Stimulated activated CD8-positive, alpha-beta memory T cell treated with anti-CD3 and anti-CD28 coated beads, Interleukin-7, amount 100 ng/mL, for 48 hours (primary cell): ENCODE measurements at regions not wholly inside any gene's neighbourhood (a gene's known extent, or its start where the extent isn't known, plus 50 kb on each side); places are given as distances from the start of the nearest gene placed in this dataset.

ENCODE experiments used
- DNase-seq, 2 donors: peaks; one replicate each; pipeline ENCODE4 v3.0.0-alpha.2; 2020; ENCODE audit warnings: low read depth in 1 of 2; ENCODE audit errors: extremely low read depth in 1 of 2

GRCh38 chr12:31868965-31869364, 90.2 kb upstream of the RESF1 start:
- DNase-seq = no peak

- no peak for DNase-seq
Measured at GRCh38 chr12:31867292-31867691, 91.9 kb upstream of the RESF1 start.

- no peak for DNase-seq
Measured at GRCh38 chr12:31866523-31866922, 92.7 kb upstream of the RESF1 start.

GRCh38 chr12:31865023-31865422, 94.2 kb upstream of the RESF1 start:
- no peak for DNase-seq

- no peak for DNase-seq
Measured at GRCh38 chr12:31861360-31861759, 97.9 kb upstream of the RESF1 start.

- DNase-seq = no peak
Measured at GRCh38 chr12:31860401-31860800, 98.8 kb upstream of the RESF1 start.

- no peak for DNase-seq
Measured at GRCh38 chr12:31859232-31859977, 99.8 kb upstream of the RESF1 start.

- no peak for DNase-seq
Measured at GRCh38 chr12:31855427-31855826, 103.8 kb upstream of the RESF1 start.

- DNase-seq = no peak
Measured at GRCh38 chr12:31853977-31854376, 105.2 kb upstream of the RESF1 start.

GRCh38 chr12:31853520-31853919, 105.7 kb upstream of the RESF1 start:
- no peak for DNase-seq

GRCh38 chr12:31850268-31850667, 108.9 kb upstream of the RESF1 start:
- no peak for DNase-seq

GRCh38 chr12:31849090-31849687, 110.0 kb upstream of the RESF1 start:
- no peak for DNase-seq

GRCh38 chr12:31846405-31846804, 112.8 kb upstream of the RESF1 start:
- no peak for DNase-seq

GRCh38 chr12:31845613-31846322, 113.4 kb upstream of the RESF1 start:
- DNase-seq = no peak

GRCh38 chr12:31843398-31844095, 114.7 kb upstream of the AMN1 start:
- no peak for DNase-seq

- no peak for DNase-seq
Measured at GRCh38 chr12:31837913-31838312, 109.1 kb upstream of the AMN1 start.

GRCh38 chr12:31835276-31835882, 106.6 kb upstream of the AMN1 start:
- DNase-seq = no peak

GRCh38 chr12:31834150-31834549, 105.3 kb upstream of the AMN1 start:
- no peak for DNase-seq

- DNase-seq = peak in 1 of 2 donors; percentile 10
Measured at GRCh38 chr12:31832740-31833729, 104.2 kb upstream of the AMN1 start.

GRCh38 chr12:31828071-31828470, 99.2 kb upstream of the AMN1 start:
- DNase-seq = no peak
